ENCODE measurements at regions not wholly inside any gene's neighbourhood (a gene's known extent, or its start where the extent isn't known, plus 50 kb on each side); places are given as distances from the start of the nearest gene placed in this dataset.

GRCh38 chr2:15768615-15769014, 171.7 kb upstream of the MYCN start:
- no peak overlapping the region for H3K27ac ChIP-seq
- TF ChIP-seq ZFX (IDR thresholded peaks at IDR 0.05; ENCODE audit: borderline replicate concordance) (no peak), CTCF (IDR thresholded peaks at IDR 0.05) (no peak)

GRCh38 chr2:15769235-15769634, 171.1 kb upstream of the MYCN start:
- no peak overlapping the region for H3K27ac ChIP-seq
- TF ChIP-seq CTCF (IDR thresholded peaks at IDR 0.05), result no peak
- no peak for TF ChIP-seq ZFX (IDR thresholded peaks at IDR 0.05; ENCODE audit: borderline replicate concordance)

DNA sequence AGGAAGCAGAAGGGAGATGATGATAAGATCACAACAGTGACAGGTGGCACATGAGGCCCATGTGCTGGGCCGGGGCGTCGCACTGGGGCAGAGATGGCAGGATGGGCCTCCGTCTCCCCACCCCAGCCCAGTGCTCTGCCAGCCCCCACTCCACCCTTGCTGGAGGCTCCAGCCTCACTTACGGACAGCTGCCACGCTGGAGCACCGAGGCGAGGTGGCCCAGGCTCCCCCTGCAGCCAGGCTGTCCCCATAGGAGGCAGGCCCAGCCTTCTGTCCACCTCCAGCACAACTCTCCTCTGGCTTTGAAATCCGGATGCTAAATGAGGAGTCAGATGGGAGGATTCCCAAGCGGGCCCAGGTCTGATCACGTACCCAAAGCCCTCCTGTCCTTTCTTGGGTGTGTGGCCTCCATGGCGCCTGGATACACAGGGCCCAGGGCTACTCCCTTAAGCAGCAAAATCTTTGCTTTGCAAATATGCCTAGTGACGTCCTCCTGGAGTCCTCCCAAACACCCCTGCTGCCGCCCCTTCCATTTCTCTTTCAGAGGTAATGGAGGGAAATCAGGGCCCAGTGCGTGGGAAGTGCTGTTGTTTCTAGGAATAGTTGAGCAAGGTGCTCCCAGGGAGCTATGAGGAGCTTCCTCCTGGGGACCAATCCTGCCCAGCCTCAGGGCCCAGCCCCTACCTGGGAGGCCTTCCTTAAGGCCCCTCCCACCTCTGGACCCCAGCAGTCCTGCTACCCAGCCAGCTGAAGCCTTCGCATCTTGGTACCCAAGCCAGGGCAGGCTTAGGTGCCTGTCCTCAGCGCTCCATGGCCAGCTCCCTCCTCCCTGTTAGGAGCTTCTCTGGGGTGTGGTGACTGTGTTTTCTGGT, 170.4 kb upstream of the MYCN start:
- no peak for TF ChIP-seq CTCF (IDR thresholded peaks at IDR 0.05)
- TF ChIP-seq ZFX (IDR thresholded peaks at IDR 0.05; ENCODE audit: borderline replicate concordance), result no peak
- no peak overlapping the region for H3K27ac ChIP-seq

- no peak overlapping the region for H3K27ac ChIP-seq
- TF ChIP-seq CTCF (IDR thresholded peaks at IDR 0.05) (no peak), ZFX (IDR thresholded peaks at IDR 0.05; ENCODE audit: borderline replicate concordance) (no peak)
Observed at GRCh38 chr2:15770606-15771005, 169.7 kb upstream of the MYCN start.

DNA sequence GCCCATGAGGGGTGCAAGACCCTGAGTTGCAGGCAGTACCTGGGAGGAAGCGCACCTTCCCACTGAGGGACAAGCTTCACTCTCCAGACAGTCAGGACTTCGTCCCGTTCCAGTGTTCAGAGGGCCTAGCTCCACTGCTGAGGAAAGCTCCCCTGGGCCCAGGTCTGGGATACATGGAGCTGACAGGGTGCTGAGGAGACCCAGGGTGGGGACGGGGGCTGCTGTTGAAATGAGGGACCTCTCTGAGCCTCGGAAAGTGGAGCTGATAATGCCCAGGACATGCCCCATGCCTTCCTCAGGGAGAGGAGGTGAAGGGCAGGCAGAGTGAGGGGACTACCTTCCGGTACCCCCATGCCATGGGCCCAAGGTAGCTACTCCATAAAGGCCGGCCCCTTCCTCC, 169.2 kb upstream of the MYCN start:
- TF ChIP-seq CTCF (IDR thresholded peaks at IDR 0.05) (no peak), ZFX (IDR thresholded peaks at IDR 0.05; ENCODE audit: borderline replicate concordance) (no peak)

GRCh38 chr2:15772086-15772595, 168.2 kb upstream of the MYCN start:
- TF ChIP-seq ZFX (IDR thresholded peaks at IDR 0.05; ENCODE audit: borderline replicate concordance), result no peak
- TF ChIP-seq CTCF (IDR thresholded peaks at IDR 0.05), result no peak
- H3K27ac ChIP-seq, result no peak overlapping the region

More for the DNA sequence above, 169.2 kb upstream of the MYCN start:
- H3K27ac ChIP-seq, result no peak overlapping the region

DNA sequence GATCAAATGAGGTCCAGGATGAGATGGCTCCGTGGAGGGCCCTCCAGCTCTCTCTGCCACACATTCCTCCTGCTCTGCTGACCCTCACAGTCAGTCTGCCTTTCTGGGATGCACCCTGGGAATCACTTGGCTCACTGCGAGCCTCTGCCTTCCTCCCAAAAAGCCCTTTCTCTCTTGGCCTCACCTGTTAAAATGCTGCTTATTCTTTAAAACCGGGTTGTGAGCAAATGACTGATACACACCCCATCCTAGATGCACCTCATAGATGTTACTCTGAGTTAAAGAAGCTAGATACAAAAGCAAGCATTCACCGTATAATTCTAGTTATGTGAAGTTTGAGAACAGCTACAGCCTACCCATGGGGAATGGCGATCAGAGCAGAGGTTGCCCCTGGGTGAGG, 167.7 kb upstream of the MYCN start:
- H3K27ac ChIP-seq, result no peak overlapping the region
- TF ChIP-seq ZFX (IDR thresholded peaks at IDR 0.05; ENCODE audit: borderline replicate concordance) (no peak), CTCF (IDR thresholded peaks at IDR 0.05) (no peak)

Measured in 22Rv1 (cell line).